ENCODE measurements at regions not wholly inside any gene's neighbourhood (a gene's known extent, or its start where the extent isn't known, plus 50 kb on each side); places are given as distances from the start of the nearest gene placed in this dataset.

- DNase-seq, result no peak
Observed at GRCh38 chrX:149272690-149273463, 232.2 kb downstream of the IDS start.

- DNase-seq, result no peak
Observed at GRCh38 chrX:149267878-149268813, 237.0 kb downstream of the IDS start.

- no peak for DNase-seq
Observed at GRCh38 chrX:149262086-149262485, 243.0 kb downstream of the IDS start.

- no peak for DNase-seq
Observed at GRCh38 chrX:149259241-149259640, 245.9 kb downstream of the IDS start.

DNA sequence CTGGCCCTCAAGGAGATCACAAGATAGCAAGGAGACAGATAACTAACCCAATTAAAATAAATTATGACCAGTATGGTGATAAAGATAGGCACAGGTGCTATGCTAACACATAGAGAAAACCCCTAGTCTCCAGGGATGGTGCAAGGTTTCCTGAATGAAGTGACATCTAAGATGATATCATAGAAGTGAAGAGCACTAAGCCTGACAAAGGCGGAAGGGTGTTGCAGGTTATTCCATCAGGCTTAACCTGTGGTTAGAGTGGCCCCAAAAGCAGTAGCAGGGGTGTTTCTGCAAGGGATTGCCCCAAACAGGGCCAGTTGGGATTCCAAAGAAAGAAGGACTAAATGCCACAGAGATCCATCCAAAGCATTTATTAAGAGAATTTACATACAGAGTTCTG, 249.2 kb downstream of the IDS start:
- no peak for DNase-seq

GRCh38 chrX:149248073-149248625, 257.0 kb downstream of the IDS start:
- DNase-seq, result no peak

GRCh38 chrX:149230689-149231088, 274.4 kb downstream of the IDS start:
- DNase-seq, result no peak

- DNase-seq, result no peak
Observed at GRCh38 chrX:149223854-149224253, 281.3 kb downstream of the IDS start.

- DNase-seq, result no peak
Observed at GRCh38 chrX:149222040-149222439, 283.1 kb downstream of the IDS start.

DNA sequence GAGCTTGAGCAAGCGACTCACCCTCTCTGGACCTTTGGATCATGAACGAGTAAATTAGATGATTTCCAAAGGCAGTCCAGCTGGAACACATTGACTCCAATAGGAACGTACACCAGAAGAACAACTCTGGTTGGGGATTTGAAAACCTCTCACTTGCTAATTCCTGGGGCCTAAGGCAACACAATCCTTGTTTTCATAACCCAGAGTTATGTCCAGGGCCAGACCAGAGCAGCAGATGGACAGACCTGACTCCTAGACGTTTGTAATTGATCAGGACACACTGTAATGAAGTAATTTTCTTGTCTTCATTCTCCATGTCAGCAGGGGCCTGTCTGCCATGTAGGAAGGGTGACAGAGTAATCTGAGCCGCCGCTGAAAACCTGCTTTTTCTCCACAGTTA, 283.9 kb downstream of the IDS start:
- no peak for DNase-seq

GRCh38 chrX:149213264-149213663, 291.8 kb downstream of the IDS start:
- DNase-seq, result no peak

DNA sequence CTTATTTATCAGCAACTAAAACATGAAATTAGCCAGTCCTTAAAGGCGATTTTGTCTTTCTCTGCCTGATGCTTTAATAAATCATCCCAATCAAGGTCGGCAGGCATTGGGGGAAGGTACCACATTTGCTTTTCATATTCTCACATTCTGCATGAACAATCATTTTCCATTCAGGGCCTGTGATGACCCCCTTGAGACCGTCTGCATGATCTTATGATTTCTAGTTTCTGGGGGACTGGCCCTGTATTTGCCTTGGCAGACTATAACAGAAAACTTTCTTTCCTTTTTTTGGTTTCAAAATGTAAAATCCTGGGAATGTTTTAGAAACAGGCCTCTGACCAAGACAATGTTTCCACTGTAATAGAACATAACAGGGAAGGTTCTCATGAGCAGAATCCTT, 296.8 kb downstream of the IDS start:
- no peak for DNase-seq

DNA sequence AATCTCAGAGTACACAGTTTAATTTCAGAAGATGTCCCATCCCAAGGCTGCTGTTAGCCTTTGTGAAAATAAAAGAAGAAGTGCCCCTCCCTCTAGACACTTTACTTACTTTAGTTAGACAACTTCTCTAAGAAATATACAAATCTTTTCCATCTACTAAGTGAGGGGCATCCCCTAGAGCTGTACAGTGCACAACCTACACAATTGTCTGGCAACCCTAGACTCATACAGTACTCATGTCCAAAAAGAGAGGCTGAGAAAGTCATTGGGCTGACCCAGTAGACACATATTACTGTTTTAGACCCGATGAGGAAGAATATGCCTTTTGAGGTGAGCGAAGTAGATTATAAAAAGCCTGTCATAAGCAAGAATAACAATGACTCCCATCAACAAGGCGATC, 297.6 kb downstream of the IDS start:
- DNase-seq, result no peak

DNA sequence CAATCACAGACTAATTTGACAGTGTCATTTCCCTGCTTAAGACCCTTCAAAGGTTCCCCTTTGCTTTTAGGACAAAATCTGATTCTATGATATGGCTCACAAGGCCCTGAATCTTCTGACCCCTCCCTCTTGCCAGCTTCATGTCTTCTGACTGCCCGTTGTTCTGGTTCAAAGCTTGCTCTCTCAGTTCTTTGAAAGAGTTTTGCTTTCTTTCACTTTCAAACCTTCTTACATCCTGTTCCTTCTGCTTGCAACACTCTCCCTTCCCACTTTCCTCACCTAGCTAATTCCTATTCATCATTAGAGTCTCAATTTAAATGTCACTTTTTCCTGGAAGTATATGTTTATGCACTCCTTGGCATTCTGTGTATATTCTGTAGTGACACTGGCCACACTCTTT, 299.2 kb downstream of the IDS start:
- DNase-seq, result no peak

- no peak for DNase-seq
Observed at GRCh38 chrX:149205081-149205480, 300.0 kb downstream of the IDS start.

GRCh38 chrX:149199734-149200133, 305.4 kb downstream of the IDS start:
- no peak for DNase-seq

GRCh38 chrX:149198980-149199732, 305.9 kb downstream of the IDS start:
- DNase-seq, result no peak

GRCh38 chrX:149185087-149185486, 320.0 kb downstream of the IDS start:
- DNase-seq, result no peak

DNA sequence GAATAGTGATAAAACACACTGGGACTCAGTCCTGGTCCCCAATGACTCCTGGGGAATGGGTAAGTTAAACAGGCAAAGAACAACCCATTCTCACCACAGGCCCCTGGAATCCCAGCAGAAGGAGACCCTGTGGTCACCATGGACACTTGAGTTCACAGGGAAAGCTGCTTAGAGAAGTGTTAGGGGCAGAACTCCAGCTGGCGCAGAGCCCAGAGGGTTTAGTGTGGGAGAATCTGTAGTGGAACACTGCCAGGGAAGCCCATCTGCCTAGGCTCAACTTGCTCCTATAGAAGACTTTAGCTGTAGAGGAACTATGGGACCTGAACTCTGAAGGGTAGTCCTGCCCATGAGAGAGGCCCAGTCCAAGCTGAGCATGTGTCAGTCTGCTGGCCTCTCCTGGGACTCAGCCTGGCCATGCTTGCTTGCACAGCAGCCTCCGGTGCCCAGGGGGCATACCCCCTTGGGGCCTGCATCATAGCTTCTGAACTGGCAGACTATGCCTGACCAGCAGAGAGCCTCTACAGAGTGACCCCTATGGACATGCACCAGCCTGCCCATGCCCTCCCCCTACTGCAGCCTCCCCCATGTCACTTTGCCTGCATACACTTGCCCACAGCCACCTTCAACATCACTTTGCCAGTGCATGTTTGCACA, 343.5 kb downstream of the IDS start:
- no peak for DNase-seq

GRCh38 chrX:149157976-149158375, 347.1 kb downstream of the IDS start:
- DNase-seq, result no peak

GRCh38 chrX:149152941-149153340, 352.2 kb downstream of the IDS start:
- no peak for DNase-seq
